PC-9 (cell line): ENCODE measurements at regions not wholly inside any gene's neighbourhood (a gene's known extent, or its start where the extent isn't known, plus 50 kb on each side); places are given as distances from the start of the nearest gene placed in this dataset.

Experiments used
- EZH2 ChIP-seq: fragments of 200-600 bp; sonication (generic); IDR thresholded peaks from 2 replicates; pipeline ENCODE4 v1.8.0; 2017; ENCODE audit warnings: antibody characterized with exemption, low read depth
- TF ChIP-seq, protein P1 (sequence below): fragments of 200-600 bp; sonication (generic); conservative IDR thresholded peaks from 2 replicates; pipeline ENCODE4 v1.6.1; 2017; ENCODE audit warnings: mixed run types, antibody characterized with exemption, mild to moderate bottlenecking, moderate library complexity

DNA sequence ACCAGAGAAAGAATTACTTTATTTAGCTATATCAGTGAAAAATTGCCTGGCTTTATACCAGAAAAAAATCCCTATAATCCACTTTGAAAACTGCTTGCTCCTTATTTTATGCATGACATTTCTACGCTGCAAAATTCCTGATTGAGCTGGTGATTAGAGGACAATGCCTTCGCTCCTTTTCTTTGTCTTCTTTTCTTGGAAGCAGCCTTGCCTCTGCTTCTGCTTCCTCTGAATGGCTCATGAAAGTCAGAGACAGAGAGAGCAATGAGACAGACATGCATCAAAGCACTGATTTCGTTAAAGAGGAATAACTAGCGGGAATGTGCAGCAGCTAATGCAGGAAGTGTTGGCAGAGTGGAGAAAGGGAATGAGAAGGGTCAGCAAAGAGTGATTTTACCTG is 294.3 kb upstream of the IGFBP7 start:
- TF ChIP-seq, protein P1, sequence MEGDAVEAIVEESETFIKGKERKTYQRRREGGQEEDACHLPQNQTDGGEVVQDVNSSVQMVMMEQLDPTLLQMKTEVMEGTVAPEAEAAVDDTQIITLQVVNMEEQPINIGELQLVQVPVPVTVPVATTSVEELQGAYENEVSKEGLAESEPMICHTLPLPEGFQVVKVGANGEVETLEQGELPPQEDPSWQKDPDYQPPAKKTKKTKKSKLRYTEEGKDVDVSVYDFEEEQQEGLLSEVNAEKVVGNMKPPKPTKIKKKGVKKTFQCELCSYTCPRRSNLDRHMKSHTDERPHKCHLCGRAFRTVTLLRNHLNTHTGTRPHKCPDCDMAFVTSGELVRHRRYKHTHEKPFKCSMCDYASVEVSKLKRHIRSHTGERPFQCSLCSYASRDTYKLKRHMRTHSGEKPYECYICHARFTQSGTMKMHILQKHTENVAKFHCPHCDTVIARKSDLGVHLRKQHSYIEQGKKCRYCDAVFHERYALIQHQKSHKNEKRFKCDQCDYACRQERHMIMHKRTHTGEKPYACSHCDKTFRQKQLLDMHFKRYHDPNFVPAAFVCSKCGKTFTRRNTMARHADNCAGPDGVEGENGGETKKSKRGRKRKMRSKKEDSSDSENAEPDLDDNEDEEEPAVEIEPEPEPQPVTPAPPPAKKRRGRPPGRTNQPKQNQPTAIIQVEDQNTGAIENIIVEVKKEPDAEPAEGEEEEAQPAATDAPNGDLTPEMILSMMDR, result no peak
- no peak for TF ChIP-seq EZH2
